ENCODE measurements at regions not wholly inside any gene's neighbourhood (a gene's known extent, or its start where the extent isn't known, plus 50 kb on each side); places are given as distances from the start of the nearest gene placed in this dataset.

DNA sequence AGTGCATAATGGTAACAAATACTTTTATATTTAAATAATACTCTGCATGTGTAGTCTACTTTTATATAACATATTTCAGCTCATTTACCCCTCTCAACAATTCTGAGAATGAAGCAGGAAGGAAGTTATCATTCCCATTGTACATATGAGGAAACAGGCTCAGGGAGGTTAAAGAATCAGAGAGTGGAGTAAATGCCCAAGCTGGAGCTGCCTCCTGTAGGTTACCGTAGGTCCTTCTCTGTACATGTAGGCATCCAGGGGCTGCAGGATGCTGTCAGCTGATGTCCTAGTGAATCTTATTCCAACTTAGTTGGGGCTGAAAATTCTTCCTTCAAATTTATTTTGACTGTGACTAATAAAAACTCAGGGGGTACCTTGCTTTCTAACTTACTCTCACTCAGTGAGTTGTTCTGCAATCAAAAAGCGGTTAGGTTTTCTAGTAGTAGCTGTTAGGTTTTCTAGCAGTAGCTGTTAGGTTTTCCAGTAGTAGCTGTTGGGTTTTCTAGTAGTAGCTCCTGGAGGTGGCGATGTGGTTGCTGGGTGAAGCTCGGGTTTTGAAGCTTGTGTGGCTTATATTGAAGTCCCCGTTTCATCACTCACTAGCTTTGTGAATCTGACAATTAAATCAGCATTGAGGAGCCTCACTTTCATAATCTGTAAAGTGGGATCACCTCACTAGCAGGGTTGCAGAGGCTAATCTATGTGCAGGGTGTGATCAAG lies 357.0 kb downstream of the NR2F2 start:
- TF ChIP-seq, protein P1, sequence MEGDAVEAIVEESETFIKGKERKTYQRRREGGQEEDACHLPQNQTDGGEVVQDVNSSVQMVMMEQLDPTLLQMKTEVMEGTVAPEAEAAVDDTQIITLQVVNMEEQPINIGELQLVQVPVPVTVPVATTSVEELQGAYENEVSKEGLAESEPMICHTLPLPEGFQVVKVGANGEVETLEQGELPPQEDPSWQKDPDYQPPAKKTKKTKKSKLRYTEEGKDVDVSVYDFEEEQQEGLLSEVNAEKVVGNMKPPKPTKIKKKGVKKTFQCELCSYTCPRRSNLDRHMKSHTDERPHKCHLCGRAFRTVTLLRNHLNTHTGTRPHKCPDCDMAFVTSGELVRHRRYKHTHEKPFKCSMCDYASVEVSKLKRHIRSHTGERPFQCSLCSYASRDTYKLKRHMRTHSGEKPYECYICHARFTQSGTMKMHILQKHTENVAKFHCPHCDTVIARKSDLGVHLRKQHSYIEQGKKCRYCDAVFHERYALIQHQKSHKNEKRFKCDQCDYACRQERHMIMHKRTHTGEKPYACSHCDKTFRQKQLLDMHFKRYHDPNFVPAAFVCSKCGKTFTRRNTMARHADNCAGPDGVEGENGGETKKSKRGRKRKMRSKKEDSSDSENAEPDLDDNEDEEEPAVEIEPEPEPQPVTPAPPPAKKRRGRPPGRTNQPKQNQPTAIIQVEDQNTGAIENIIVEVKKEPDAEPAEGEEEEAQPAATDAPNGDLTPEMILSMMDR (optimal IDR thresholded peaks at IDR 0.05 in 1 of 3, IDR thresholded peaks at IDR 0.05 in 1 of 3, conservative IDR thresholded peaks at IDR 0.05 in 1 of 3; ENCODE audit: extremely low read depth in 1 of 3, insufficient read depth in 2 of 3, low read length in 3 of 3) = no peak
- TF ChIP-seq EZH2 (IDR thresholded peaks at IDR 0.05; ENCODE audit: low read length) = no peak
